HL-60 (cell line): ENCODE measurements at regions not wholly inside any gene's neighbourhood (a gene's known extent, or its start where the extent isn't known, plus 50 kb on each side); places are given as distances from the start of the nearest gene placed in this dataset.

Experiments used
- DNase-seq, 2 experiments: peaks; one replicate each; pipeline ENCODE4 v3.0.0-alpha.2; 2010 to 2020; ENCODE audit warnings: low read depth in 1 of 2, low spot score in 1 of 2
- H3K27ac ChIP-seq: fragments of 250-450 bp; sonication (Bioruptor Pico); replicated peaks from 2 replicates; pipeline ENCODE4 v1.5.1; 2020; ENCODE audit warnings: mild to moderate bottlenecking, moderate library complexity
- H3K27me3 ChIP-seq: fragments of 250-450 bp; sonication (Bioruptor Pico); 2 replicates; pipeline ENCODE4 v1.5.1; 2021; ENCODE audit warnings: mild to moderate bottlenecking, moderate library complexity; ENCODE audit not compliant: insufficient read depth, poor library complexity, severe bottlenecking
- H3K4me3 ChIP-seq: replicated peaks from 2 replicates; pipeline ENCODE4 v1.5.1; 2011; ENCODE audit warnings: mild to moderate bottlenecking, control low read depth, low read length; ENCODE audit not compliant: insufficient read depth
- GABPA ChIP-seq: IDR thresholded peaks from 2 replicates; pipeline ENCODE4 v1.6.1; 2012; ENCODE audit warnings: low read depth
- POLR2AphosphoS5 ChIP-seq: IDR thresholded peaks from 2 replicates; pipeline ENCODE4 v1.6.1; 2012; ENCODE audit warnings: low read depth
- SPI1 ChIP-seq: IDR thresholded peaks from 2 replicates; pipeline ENCODE4 v1.6.1; 2012; ENCODE audit warnings: low read depth, mild to moderate bottlenecking, borderline replicate concordance
- TF ChIP-seq, protein P1 (sequence below): IDR thresholded peaks from 2 replicates; pipeline ENCODE4 v1.6.1; 2012; ENCODE audit warnings: low read depth; ENCODE audit not compliant: insufficient replicate concordance
- TF ChIP-seq, protein P2 (sequence below): IDR thresholded peaks from one replicate; pipeline ENCODE4 v1.5.1; 2011; ENCODE audit warnings: low read length, control low read depth, inconsistent platforms; ENCODE audit not compliant: insufficient read depth

GRCh38 chr9:19568946-19569345, 160.1 kb downstream of the ACER2 start:
- Histone ChIP-seq H3K4me3 (no peak overlapping the region), H3K27ac (no peak overlapping the region), H3K27me3 (no peaks in the 10 kb centered on the region)
- DNase-seq: no peak
- TF ChIP-seq SPI1 (no peak), POLR2AphosphoS5 (no peak), GABPA (no peak)
- TF ChIP-seq, protein P1, sequence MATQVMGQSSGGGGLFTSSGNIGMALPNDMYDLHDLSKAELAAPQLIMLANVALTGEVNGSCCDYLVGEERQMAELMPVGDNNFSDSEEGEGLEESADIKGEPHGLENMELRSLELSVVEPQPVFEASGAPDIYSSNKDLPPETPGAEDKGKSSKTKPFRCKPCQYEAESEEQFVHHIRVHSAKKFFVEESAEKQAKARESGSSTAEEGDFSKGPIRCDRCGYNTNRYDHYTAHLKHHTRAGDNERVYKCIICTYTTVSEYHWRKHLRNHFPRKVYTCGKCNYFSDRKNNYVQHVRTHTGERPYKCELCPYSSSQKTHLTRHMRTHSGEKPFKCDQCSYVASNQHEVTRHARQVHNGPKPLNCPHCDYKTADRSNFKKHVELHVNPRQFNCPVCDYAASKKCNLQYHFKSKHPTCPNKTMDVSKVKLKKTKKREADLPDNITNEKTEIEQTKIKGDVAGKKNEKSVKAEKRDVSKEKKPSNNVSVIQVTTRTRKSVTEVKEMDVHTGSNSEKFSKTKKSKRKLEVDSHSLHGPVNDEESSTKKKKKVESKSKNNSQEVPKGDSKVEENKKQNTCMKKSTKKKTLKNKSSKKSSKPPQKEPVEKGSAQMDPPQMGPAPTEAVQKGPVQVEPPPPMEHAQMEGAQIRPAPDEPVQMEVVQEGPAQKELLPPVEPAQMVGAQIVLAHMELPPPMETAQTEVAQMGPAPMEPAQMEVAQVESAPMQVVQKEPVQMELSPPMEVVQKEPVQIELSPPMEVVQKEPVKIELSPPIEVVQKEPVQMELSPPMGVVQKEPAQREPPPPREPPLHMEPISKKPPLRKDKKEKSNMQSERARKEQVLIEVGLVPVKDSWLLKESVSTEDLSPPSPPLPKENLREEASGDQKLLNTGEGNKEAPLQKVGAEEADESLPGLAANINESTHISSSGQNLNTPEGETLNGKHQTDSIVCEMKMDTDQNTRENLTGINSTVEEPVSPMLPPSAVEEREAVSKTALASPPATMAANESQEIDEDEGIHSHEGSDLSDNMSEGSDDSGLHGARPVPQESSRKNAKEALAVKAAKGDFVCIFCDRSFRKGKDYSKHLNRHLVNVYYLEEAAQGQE: no peak
- TF ChIP-seq, protein P2, sequence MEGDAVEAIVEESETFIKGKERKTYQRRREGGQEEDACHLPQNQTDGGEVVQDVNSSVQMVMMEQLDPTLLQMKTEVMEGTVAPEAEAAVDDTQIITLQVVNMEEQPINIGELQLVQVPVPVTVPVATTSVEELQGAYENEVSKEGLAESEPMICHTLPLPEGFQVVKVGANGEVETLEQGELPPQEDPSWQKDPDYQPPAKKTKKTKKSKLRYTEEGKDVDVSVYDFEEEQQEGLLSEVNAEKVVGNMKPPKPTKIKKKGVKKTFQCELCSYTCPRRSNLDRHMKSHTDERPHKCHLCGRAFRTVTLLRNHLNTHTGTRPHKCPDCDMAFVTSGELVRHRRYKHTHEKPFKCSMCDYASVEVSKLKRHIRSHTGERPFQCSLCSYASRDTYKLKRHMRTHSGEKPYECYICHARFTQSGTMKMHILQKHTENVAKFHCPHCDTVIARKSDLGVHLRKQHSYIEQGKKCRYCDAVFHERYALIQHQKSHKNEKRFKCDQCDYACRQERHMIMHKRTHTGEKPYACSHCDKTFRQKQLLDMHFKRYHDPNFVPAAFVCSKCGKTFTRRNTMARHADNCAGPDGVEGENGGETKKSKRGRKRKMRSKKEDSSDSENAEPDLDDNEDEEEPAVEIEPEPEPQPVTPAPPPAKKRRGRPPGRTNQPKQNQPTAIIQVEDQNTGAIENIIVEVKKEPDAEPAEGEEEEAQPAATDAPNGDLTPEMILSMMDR: no peak

DNA sequence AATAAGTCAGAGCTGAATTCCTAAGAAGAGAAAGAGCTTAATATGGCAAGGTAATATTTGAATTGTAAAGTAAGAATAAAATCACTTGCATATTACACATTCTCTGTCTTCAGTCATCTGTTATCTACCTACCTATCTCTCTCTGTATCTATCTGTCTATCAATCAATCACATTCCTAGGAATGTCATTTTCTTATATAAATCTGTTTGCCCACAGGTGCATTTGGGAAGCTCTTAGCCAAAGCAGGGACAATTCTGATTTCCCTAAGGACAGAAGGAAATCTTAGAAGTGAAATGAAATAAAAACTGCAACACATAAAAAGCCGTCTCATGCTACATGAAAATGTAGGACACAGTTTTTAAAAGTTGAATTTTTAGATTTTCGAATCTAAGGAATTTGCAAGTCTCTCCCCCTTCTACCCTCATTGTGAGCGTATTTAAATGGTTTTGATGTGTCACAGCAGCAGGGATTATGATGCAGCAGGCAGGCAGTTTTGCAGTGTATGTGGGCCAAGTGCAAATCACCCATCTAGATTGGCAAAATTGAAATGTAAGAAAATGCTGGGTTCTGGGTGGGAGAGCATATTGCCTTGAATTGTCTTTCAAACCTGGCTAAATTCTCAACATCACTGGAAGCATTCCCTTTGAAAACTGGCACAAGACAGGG, 155.7 kb downstream of the ACER2 start:
- Histone ChIP-seq H3K27ac (no peak overlapping the region), H3K27me3 (no peaks in the 10 kb centered on the region)
- DNase-seq: no peak

DNA sequence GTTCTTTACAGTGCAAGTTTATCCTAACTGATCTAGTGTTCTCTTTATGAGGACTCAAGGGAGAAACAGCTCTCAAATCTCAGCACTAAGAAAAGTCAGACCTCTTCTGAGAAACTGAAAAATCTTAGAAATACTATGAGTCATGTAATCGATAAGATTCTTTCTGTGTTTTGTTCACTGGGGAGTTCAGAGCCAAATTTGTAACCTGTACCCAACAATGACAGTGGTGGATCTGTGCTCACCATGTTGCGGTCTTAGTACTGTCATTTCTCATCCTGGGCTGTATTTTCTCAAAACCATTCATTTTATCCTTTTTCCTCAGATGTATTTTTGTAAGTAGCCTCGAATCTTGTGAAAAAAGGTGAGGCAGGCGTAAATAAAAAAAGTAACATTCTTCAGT, 146.4 kb downstream of the ACER2 start:
- H3K27ac ChIP-seq: no peak overlapping the region
- TF ChIP-seq GABPA (no peak), SPI1 (no peak), POLR2AphosphoS5 (no peak)
- TF ChIP-seq, protein P2: no peak
- TF ChIP-seq, protein P1: no peak
- DNase-seq: no peak
- H3K4me3 ChIP-seq: no peak overlapping the region
- H3K27me3 ChIP-seq: no peaks in the 10 kb centered on the region

More for the DNA sequence above, 155.7 kb downstream of the ACER2 start:
- TF ChIP-seq SPI1: no peak
- no peak for TF ChIP-seq POLR2AphosphoS5
- TF ChIP-seq, protein P2: no peak
- TF ChIP-seq, protein P1: no peak
- no peak for TF ChIP-seq GABPA
- no peak overlapping the region for H3K4me3 ChIP-seq
